HG03103 (cell line): ENCODE measurements at regions not wholly inside any gene's neighbourhood (a gene's known extent, or its start where the extent isn't known, plus 50 kb on each side); places are given as distances from the start of the nearest gene placed in this dataset.

Experiments
- ATAC-seq: cut with Tn5 transposase; IDR thresholded peaks from one replicate; pipeline ENCODE4 v1.9.1; 2021; ENCODE audit warnings: low read depth; ENCODE audit not compliant: unreplicated experiment

GRCh38 chr10:28915989-28916588, 238.8 kb downstream of the BAMBI start:
- no peak for ATAC-seq

GRCh38 chr10:28920091-28920490, 242.8 kb downstream of the BAMBI start:
- ATAC-seq = no peak

- no peak for ATAC-seq
Measured at GRCh38 chr10:28922127-28922526, 244.8 kb downstream of the BAMBI start.

GRCh38 chr10:28922861-28923260, 245.5 kb downstream of the BAMBI start:
- no peak for ATAC-seq

- no peak for ATAC-seq
Measured at GRCh38 chr10:28924717-28925116, 247.4 kb downstream of the BAMBI start.

GRCh38 chr10:28925121-28925663, 247.9 kb downstream of the BAMBI start:
- ATAC-seq = no peak

- no peak for ATAC-seq
Measured at GRCh38 chr10:28926932-28927331, 249.6 kb downstream of the BAMBI start.

- ATAC-seq = no peak
Measured at GRCh38 chr10:28928484-28928883, 251.2 kb downstream of the BAMBI start.

- ATAC-seq = no peak
Measured at GRCh38 chr10:28929942-28930341, 252.6 kb downstream of the BAMBI start.

- no peak for ATAC-seq
Measured at GRCh38 chr10:28930514-28931495, 253.5 kb downstream of the BAMBI start.

- ATAC-seq = no peak
Measured at GRCh38 chr10:28935061-28935460, 257.7 kb downstream of the BAMBI start.

- ATAC-seq = no peak
Measured at GRCh38 chr10:28937959-28938358, 260.6 kb downstream of the BAMBI start.

- no peak for ATAC-seq
Measured at GRCh38 chr10:28938745-28939144, 261.4 kb downstream of the BAMBI start.

- ATAC-seq = no peak
Measured at GRCh38 chr10:28939281-28940157, 262.2 kb downstream of the BAMBI start.

GRCh38 chr10:28940158-28940888, 263.0 kb downstream of the BAMBI start:
- ATAC-seq = no peak

GRCh38 chr10:28942012-28942411, 264.7 kb downstream of the BAMBI start:
- ATAC-seq = no peak

- no peak for ATAC-seq
Measured at GRCh38 chr10:28945959-28946358, 268.6 kb downstream of the BAMBI start.

GRCh38 chr10:28946479-28946878, 269.2 kb downstream of the BAMBI start:
- no peak for ATAC-seq

GRCh38 chr10:28947171-28947570, 269.9 kb downstream of the BAMBI start:
- no peak for ATAC-seq

GRCh38 chr10:28948046-28948445, 270.7 kb downstream of the BAMBI start:
- ATAC-seq = no peak
